CD1c-positive myeloid dendritic cell (primary cell): ENCODE measurements at regions not wholly inside any gene's neighbourhood (a gene's known extent, or its start where the extent isn't known, plus 50 kb on each side); places are given as distances from the start of the nearest gene placed in this dataset.
"Not testable (repeated sequence)": the region's sequence is repeated elsewhere in the genome, so short reads cannot be mapped to it uniquely, and the experiment has no call there.

Experiments used
- DNase-seq: peaks from one replicate; pipeline ENCODE4 v3.0.0-alpha.2; 2016; ENCODE audit errors: extremely low spot score

GRCh38 chr6:85285114-85285513, 164.8 kb upstream of the NT5E start:
- DNase-seq, result no peak

GRCh38 chr6:85283436-85283835, 166.4 kb upstream of the NT5E start:
- no peak for DNase-seq

- DNase-seq, result no peak
These were observed 171.3 kb upstream of the NT5E start for GRCh38 chr6:85278466-85279035.

- not testable (repeated sequence) for DNase-seq
These were observed 173.9 kb upstream of the NT5E start for GRCh38 chr6:85276026-85276425.

- DNase-seq, result no peak
These were observed 174.4 kb upstream of the NT5E start for GRCh38 chr6:85275338-85275985.

- DNase-seq, result no peak
These were observed 176.0 kb upstream of the NT5E start for GRCh38 chr6:85273870-85274269.

- no peak for DNase-seq
These were observed 176.8 kb upstream of the NT5E start for GRCh38 chr6:85273046-85273445.

- no peak for DNase-seq
These were observed 177.3 kb upstream of the NT5E start for GRCh38 chr6:85272592-85272991.

- no peak for DNase-seq
These were observed 187.3 kb upstream of the NT5E start for GRCh38 chr6:85262621-85263020.

- no peak for DNase-seq
These were observed 188.6 kb upstream of the NT5E start for GRCh38 chr6:85261271-85261670.

- no peak for DNase-seq
These were observed 194.2 kb upstream of the NT5E start for GRCh38 chr6:85255661-85256060.

- no peak for DNase-seq
These were observed 197.3 kb upstream of the NT5E start for GRCh38 chr6:85252552-85252951.

- no peak for DNase-seq
These were observed 197.8 kb upstream of the NT5E start for GRCh38 chr6:85252085-85252484.

- no peak for DNase-seq
These were observed 198.6 kb upstream of the NT5E start for GRCh38 chr6:85251300-85251699.

- no peak for DNase-seq
These were observed 199.2 kb upstream of the NT5E start for GRCh38 chr6:85250586-85251220.

GRCh38 chr6:85245004-85245403, 204.9 kb upstream of the NT5E start:
- no peak for DNase-seq

- no peak for DNase-seq
These were observed 208.3 kb upstream of the NT5E start for GRCh38 chr6:85241498-85242052.

- DNase-seq, result no peak
These were observed 209.0 kb upstream of the NT5E start for GRCh38 chr6:85240787-85241385.

- no peak for DNase-seq
These were observed 212.4 kb upstream of the NT5E start for GRCh38 chr6:85237478-85237877.

GRCh38 chr6:85236636-85237035, 213.2 kb upstream of the NT5E start:
- DNase-seq, result no peak

- DNase-seq, result not testable (repeated sequence)
These were observed 222.5 kb upstream of the NT5E start for GRCh38 chr6:85227345-85227744.

- not testable (repeated sequence) for DNase-seq
These were observed 237.1 kb upstream of the NT5E start for GRCh38 chr6:85212794-85213193.

- no peak for DNase-seq
These were observed 254.6 kb upstream of the NT5E start for GRCh38 chr6:85195243-85195642.
